ENCODE measurements at regions not wholly inside any gene's neighbourhood (a gene's known extent, or its start where the extent isn't known, plus 50 kb on each side); places are given as distances from the start of the nearest gene placed in this dataset.

GRCh38 chr16:13552960-13553257 is 367.0 kb upstream of the ERCC4 start:
- TF ChIP-seq, protein P1, sequence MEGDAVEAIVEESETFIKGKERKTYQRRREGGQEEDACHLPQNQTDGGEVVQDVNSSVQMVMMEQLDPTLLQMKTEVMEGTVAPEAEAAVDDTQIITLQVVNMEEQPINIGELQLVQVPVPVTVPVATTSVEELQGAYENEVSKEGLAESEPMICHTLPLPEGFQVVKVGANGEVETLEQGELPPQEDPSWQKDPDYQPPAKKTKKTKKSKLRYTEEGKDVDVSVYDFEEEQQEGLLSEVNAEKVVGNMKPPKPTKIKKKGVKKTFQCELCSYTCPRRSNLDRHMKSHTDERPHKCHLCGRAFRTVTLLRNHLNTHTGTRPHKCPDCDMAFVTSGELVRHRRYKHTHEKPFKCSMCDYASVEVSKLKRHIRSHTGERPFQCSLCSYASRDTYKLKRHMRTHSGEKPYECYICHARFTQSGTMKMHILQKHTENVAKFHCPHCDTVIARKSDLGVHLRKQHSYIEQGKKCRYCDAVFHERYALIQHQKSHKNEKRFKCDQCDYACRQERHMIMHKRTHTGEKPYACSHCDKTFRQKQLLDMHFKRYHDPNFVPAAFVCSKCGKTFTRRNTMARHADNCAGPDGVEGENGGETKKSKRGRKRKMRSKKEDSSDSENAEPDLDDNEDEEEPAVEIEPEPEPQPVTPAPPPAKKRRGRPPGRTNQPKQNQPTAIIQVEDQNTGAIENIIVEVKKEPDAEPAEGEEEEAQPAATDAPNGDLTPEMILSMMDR (IDR thresholded peaks at IDR 0.05; ENCODE audit: low read depth, low read length), result no peak
- TF ChIP-seq EZH2phosphoT487 (IDR thresholded peaks at IDR 0.05; ENCODE audit: low read depth), result no peak

Measured in OCI-LY3 (cell line).